Motor neuron (in vitro differentiated cells): ENCODE measurements at regions not wholly inside any gene's neighbourhood (a gene's known extent, or its start where the extent isn't known, plus 50 kb on each side); places are given as distances from the start of the nearest gene placed in this dataset.

Source experiments
- ATAC-seq, 8 experiments: fragments of 200-7000 bp; cut with Tn5 transposase; replicated peaks in 6 of 8; 2 replicates each; pipeline ENCODE4 v1.8.0; 2021; ENCODE audit warnings: mild to moderate bottlenecking in 8 of 8, moderate library complexity in 8 of 8
- H3K27ac ChIP-seq, 2 donors: fragments of 250-450 bp; sonication (Bioruptor Pico); 2 replicates each; pipeline ENCODE4 v1.9.0; 2021; ENCODE audit warnings: antibody characterized with exemption in 2 of 2, mild to moderate bottlenecking in 2 of 2, moderate library complexity in 1 of 2
- H3K4me1 ChIP-seq, 2 donors: fragments of 250-450 bp; sonication (Bioruptor Pico); replicated peaks in 1 of 2; 2 replicates each; pipeline ENCODE4 v1.6.1; 2021; ENCODE audit warnings: antibody characterized with exemption in 2 of 2, mild to moderate bottlenecking in 2 of 2, moderate library complexity in 1 of 2
- H3K4me3 ChIP-seq, 5 donors: fragments of 250-450 bp; sonication (Bioruptor Pico); 2 replicates each; pipeline ENCODE4 v1.9.0; 2021; ENCODE audit warnings: antibody characterized with exemption in 5 of 5, mild to moderate bottlenecking in 5 of 5, moderate library complexity in 4 of 5
- WGBS, 10 experiments: fragments of 450-650 bp; shearing (Covaris generic); methylation state at CpG; one replicate each; pipeline ENCODE4 v1.0.0; 2022; 5-methylcytosine and 5-hydroxymethylcytosine counted together
- in situ Hi-C, 9 experiments: fragments of 400-800 bp; cut with MboI; loops; one replicate each; pipeline ENCODE4 v1.15.0; 2021; ENCODE audit warnings: low sequenced_read_pairs in 9 of 9, low pct_unique_long_range_greater_than_20kb in 2 of 9; ENCODE audit not compliant: unreplicated experiment in 9 of 9

- 20 to 100% (median 67%) methylated on average over 1 to 3 of the region's 3 CpGs; no CpG with 5 or more reads in 1 of the 10 experiments for WGBS, 10 experiments
- ATAC-seq = no peak
- in situ Hi-C loops = no loop called here
- Histone ChIP-seq H3K27ac (no peak overlapping the region), H3K4me1 (peaks cover 3 to 13% of the 10 kb centered on the region in 2 donors), H3K4me3 (no peak overlapping the region)
Observed at GRCh38 chr17:5783851-5784250, 199.5 kb upstream of the NLRP1 start.

- 0 to 94% (median 40%) methylated on average over 1 to 2 of the region's 2 CpGs; no CpG with 5 or more reads in 6 of the 10 experiments for WGBS, 10 experiments
- in situ Hi-C loops = no loop called here
- ATAC-seq = no peak
- Histone ChIP-seq H3K4me3 (no peak overlapping the region), H3K4me1 (peaks cover 6 to 16% of the 10 kb centered on the region in 2 donors), H3K27ac (no peak overlapping the region)
Observed at GRCh38 chr17:5784791-5785190, 200.5 kb upstream of the NLRP1 start.

GRCh38 chr17:5785338-5785737 lies 201.0 kb upstream of the NLRP1 start:
- no peak overlapping the region for H3K4me3 ChIP-seq
- H3K27ac ChIP-seq = no peak overlapping the region
- peak in 5 of 8 experiments; percentile 49 to 67 (median 54) for ATAC-seq
- 0 to 48% (median 15%) methylated on average over 3 to 4 of the region's 4 CpGs; no CpG with 5 or more reads in 4 of the 10 experiments for whole genome bisulfite sequencing, 10 experiments
- in situ Hi-C loops = no loop called here
- peaks cover 6 to 17% of the 10 kb centered on the region in 2 donors for H3K4me1 ChIP-seq

- Histone ChIP-seq H3K4me1 (peaks cover 6 to 17% of the 10 kb centered on the region in 2 donors), H3K4me3 (no peak overlapping the region), H3K27ac (no peak overlapping the region)
- in situ Hi-C loops = no loop called here
- 0 to 100% (median 70%) methylated on average over 1 to 7 of the region's 11 CpGs; no CpG with 5 or more reads in 3 of the 10 experiments for WGBS, 10 experiments
- peak in 5 of 8 experiments; percentile 57 to 66 (median 63) for ATAC-seq
Observed at GRCh38 chr17:5785867-5786509, 201.7 kb upstream of the NLRP1 start.

- no peak overlapping the region for H3K4me3 ChIP-seq
- peaks cover 6 to 17% of the 10 kb centered on the region in 2 donors for H3K4me1 ChIP-seq
- in situ Hi-C loops = no loop called here
- ATAC-seq = no peak
- WGBS, 10 experiments = 40 to 100% (median 62%) methylated on average over 1 to 4 of the region's 6 CpGs; no CpG with 5 or more reads in 5 of the 10 experiments
- H3K27ac ChIP-seq = no peak overlapping the region
Observed at GRCh38 chr17:5786510-5786875, 202.2 kb upstream of the NLRP1 start.

GRCh38 chr17:5788266-5788900 lies 204.1 kb upstream of the NLRP1 start:
- no peak for ATAC-seq
- 0 to 100% (median 88%) methylated on average over 1 to 6 of the region's 6 CpGs; no CpG with 5 or more reads in 3 of the 10 experiments for WGBS, 10 experiments
- peaks cover 6 to 17% of the 10 kb centered on the region in 2 donors for H3K4me1 ChIP-seq
- no peak overlapping the region for H3K27ac ChIP-seq
- in situ Hi-C loops = no loop called here
- H3K4me3 ChIP-seq = no peak overlapping the region

GRCh38 chr17:5789528-5789927 lies 205.2 kb upstream of the NLRP1 start:
- 5 to 57% (median 35%) methylated on average over 3 to 15 of the region's 15 CpGs; no CpG with 5 or more reads in 2 of the 10 experiments for WGBS, 10 experiments
- peak in 5 of 8 experiments; percentile 57 to 77 (median 73) for ATAC-seq
- Histone ChIP-seq H3K4me1 (peaks cover 16 to 22% of the 10 kb centered on the region in 2 donors), H3K27ac (no peak overlapping the region), H3K4me3 (no peak overlapping the region)
- in situ Hi-C loops = no loop called here

GRCh38 chr17:5793157-5793556 lies 208.8 kb upstream of the NLRP1 start:
- WGBS, 10 experiments = 11 to 100% (median 80%) methylated on average over 1 to 4 of the region's 4 CpGs; no CpG with 5 or more reads in 3 of the 10 experiments
- H3K4me1 ChIP-seq = peaks cover 23 to 28% of the 10 kb centered on the region in 2 donors
- H3K4me3 ChIP-seq = no peak overlapping the region
- H3K27ac ChIP-seq = no peak overlapping the region
- ATAC-seq = no peak
- in situ Hi-C loops = no loop called here

- no peak for ATAC-seq
- in situ Hi-C loops = no loop called here
- H3K4me1 ChIP-seq = peaks cover 23 to 28% of the 10 kb centered on the region in 2 donors
- WGBS, 10 experiments = 38 to 71% (median 60%) methylated on average over 1 to 2 of the region's 2 CpGs; no CpG with 5 or more reads in 7 of the 10 experiments
- no peak overlapping the region for H3K4me3 ChIP-seq
- H3K27ac ChIP-seq = no peak overlapping the region
Observed at GRCh38 chr17:5793899-5794298, 209.6 kb upstream of the NLRP1 start.

- ATAC-seq = no peak
- Histone ChIP-seq H3K4me3 (no peak overlapping the region), H3K27ac (no peak overlapping the region), H3K4me1 (peaks cover 23 to 28% of the 10 kb centered on the region in 2 donors)
- WGBS, 10 experiments = 31 to 100% (median 72%) methylated on average over 2 to 7 of the region's 7 CpGs; no CpG with 5 or more reads in 1 of the 10 experiments
- in situ Hi-C loops = no loop called here
Observed at GRCh38 chr17:5794385-5794784, 210.1 kb upstream of the NLRP1 start.

GRCh38 chr17:5794881-5795506 lies 210.7 kb upstream of the NLRP1 start:
- in situ Hi-C loops = no loop called here
- WGBS, 10 experiments = 0 to 80% (median 65%) methylated on average over 1 to 5 of the region's 6 CpGs; no CpG with 5 or more reads in 2 of the 10 experiments
- no peak overlapping the region for H3K4me3 ChIP-seq
- peaks cover 19 to 25% of the 10 kb centered on the region in 2 donors for H3K4me1 ChIP-seq
- no peak overlapping the region for H3K27ac ChIP-seq
- ATAC-seq = peak in 4 of 8 experiments; percentile 42 to 50 (median 48)

GRCh38 chr17:5797447-5798050 lies 213.2 kb upstream of the NLRP1 start:
- 0 to 71% (median 39%) methylated on average over 2 to 11 of the region's 12 CpGs; no CpG with 5 or more reads in 1 of the 10 experiments for WGBS, 10 experiments
- no peak overlapping the region for H3K4me3 ChIP-seq
- peaks cover 26 to 36% of the 10 kb centered on the region in 2 donors for H3K4me1 ChIP-seq
- ATAC-seq = peak in 4 of 8 experiments; percentile 22 to 52 (median 32)
- in situ Hi-C loops = no loop called here
- no peak overlapping the region for H3K27ac ChIP-seq

GRCh38 chr17:5798094-5798493 lies 213.8 kb upstream of the NLRP1 start:
- WGBS, 10 experiments = 0 to 76% (median 25%) methylated on average over 1 to 4 of the region's 4 CpGs; no CpG with 5 or more reads in 3 of the 10 experiments
- ATAC-seq = no peak
- no peak overlapping the region for H3K27ac ChIP-seq
- H3K4me3 ChIP-seq = no peak overlapping the region
- in situ Hi-C loops = no loop called here
- peaks cover 26 to 36% of the 10 kb centered on the region in 2 donors for H3K4me1 ChIP-seq
